ENCODE measurements at regions not wholly inside any gene's neighbourhood (a gene's known extent, or its start where the extent isn't known, plus 50 kb on each side); places are given as distances from the start of the nearest gene placed in this dataset.

DNA sequence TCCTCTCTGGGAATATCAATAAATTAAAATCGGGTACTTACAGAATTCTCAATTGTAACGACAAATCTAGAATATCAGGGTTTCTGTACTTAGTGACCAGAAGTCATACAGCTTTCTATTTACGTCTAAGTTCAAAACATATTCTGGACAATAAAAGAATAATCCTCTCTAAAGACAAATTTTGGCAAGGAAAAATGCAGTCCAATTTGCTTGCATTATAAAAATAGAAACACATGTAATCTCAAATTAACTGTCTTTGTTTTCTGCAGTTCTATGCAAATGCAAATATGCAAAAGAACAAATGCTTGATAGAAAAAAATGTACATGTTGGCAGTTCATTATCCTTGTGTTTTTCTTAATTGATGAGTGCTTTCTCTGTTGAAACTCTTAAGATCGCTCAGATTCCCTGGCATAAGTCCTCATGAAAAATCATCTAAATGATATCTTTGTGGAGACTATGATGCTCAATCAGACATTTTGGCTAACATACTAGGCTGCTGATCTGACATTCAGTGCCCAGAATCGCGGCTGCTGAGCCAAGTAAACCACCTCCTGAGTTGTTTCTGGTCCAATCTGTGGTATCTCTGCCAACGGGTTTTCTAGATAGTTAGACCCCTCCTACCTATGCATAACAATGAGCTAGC is 990.1 kb upstream of the C9orf72 start:
- H3K4me2 ChIP-seq (ENCODE audit: low read depth, low read length, poor library complexity, severe bottlenecking) = no peak overlapping the region
- no peaks in the 10 kb centered on the region for H3K4me1 ChIP-seq (ENCODE audit: insufficient read depth, low read length, poor library complexity, severe bottlenecking)
- H4K20me1 ChIP-seq (ENCODE audit: insufficient read depth, low read length, poor library complexity, severe bottlenecking) = no peaks in the 10 kb centered on the region
- H3K27me3 ChIP-seq (ENCODE audit: insufficient read depth, low read length, poor library complexity, severe bottlenecking) = no peaks in the 10 kb centered on the region
- no peak for TF ChIP-seq EZH2phosphoT487 (IDR thresholded peaks at IDR 0.05; ENCODE audit: borderline replicate concordance)
- TF ChIP-seq, protein P1, sequence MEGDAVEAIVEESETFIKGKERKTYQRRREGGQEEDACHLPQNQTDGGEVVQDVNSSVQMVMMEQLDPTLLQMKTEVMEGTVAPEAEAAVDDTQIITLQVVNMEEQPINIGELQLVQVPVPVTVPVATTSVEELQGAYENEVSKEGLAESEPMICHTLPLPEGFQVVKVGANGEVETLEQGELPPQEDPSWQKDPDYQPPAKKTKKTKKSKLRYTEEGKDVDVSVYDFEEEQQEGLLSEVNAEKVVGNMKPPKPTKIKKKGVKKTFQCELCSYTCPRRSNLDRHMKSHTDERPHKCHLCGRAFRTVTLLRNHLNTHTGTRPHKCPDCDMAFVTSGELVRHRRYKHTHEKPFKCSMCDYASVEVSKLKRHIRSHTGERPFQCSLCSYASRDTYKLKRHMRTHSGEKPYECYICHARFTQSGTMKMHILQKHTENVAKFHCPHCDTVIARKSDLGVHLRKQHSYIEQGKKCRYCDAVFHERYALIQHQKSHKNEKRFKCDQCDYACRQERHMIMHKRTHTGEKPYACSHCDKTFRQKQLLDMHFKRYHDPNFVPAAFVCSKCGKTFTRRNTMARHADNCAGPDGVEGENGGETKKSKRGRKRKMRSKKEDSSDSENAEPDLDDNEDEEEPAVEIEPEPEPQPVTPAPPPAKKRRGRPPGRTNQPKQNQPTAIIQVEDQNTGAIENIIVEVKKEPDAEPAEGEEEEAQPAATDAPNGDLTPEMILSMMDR (conservative IDR thresholded peaks at IDR 0.05; ENCODE audit: low read length) = no peak
- H3F3A ChIP-seq (ENCODE audit: low read depth) = no peaks in the 10 kb centered on the region
- no peaks in the 10 kb centered on the region for H3K79me2 ChIP-seq (ENCODE audit: insufficient read depth, low read length)
- no peak overlapping the region for H2AFZ ChIP-seq (ENCODE audit: low read length)
- no peak overlapping the region for H3K9ac ChIP-seq (ENCODE audit: low read depth, low read length, poor library complexity, severe bottlenecking)
- no peaks in the 10 kb centered on the region for H3K9me3 ChIP-seq (ENCODE audit: insufficient read depth, low read depth, low read length)
- H3K9me2 ChIP-seq (replicated peaks; ENCODE audit: low read depth, low read length) = no peaks in the 10 kb centered on the region; the same call in 1 of the 2 replicates
- no peaks in the 10 kb centered on the region for H3K36me3 ChIP-seq (ENCODE audit: insufficient read depth, low read length)
- H3K4me3 ChIP-seq (ENCODE audit: low read length, poor library complexity, severe bottlenecking) = no peak overlapping the region

DNA sequence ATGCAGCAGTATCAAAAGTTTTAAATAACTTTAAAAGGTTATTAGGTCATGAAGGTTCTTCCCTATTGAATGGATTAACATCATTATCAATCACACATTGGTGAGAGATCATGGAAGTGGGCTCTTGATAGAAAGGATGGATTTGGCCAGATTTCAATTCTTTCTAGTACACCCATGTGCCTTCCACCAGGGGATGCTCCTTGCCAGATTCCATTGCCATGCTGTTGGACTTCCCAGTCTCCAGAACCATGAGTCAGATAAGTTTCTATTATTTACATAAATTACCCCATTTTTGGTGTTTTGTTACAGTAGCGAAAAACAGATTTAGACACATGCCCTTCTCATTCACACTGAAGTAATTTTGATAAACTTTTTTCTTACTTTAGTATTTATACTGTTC is 1010.6 kb upstream of the C9orf72 start:
- Histone ChIP-seq H3K9me3 (ENCODE audit: insufficient read depth, low read depth, low read length) (no peaks in the 10 kb centered on the region), H3K36me3 (ENCODE audit: insufficient read depth, low read length) (no peaks in the 10 kb centered on the region), H2AFZ (ENCODE audit: low read length) (no peak overlapping the region), H3K4me2 (ENCODE audit: low read depth, low read length, poor library complexity, severe bottlenecking) (no peak overlapping the region), H3K9me2 (replicated peaks; ENCODE audit: low read depth, low read length) (no peaks in the 10 kb centered on the region), H3K4me1 (ENCODE audit: insufficient read depth, low read length, poor library complexity, severe bottlenecking) (no peaks in the 10 kb centered on the region), H3K9ac (ENCODE audit: low read depth, low read length, poor library complexity, severe bottlenecking) (no peak overlapping the region), H3K79me2 (ENCODE audit: insufficient read depth, low read length) (no peaks in the 10 kb centered on the region), H3K27me3 (ENCODE audit: insufficient read depth, low read length, poor library complexity, severe bottlenecking) (no peaks in the 10 kb centered on the region), H3F3A (ENCODE audit: low read depth) (no peaks in the 10 kb centered on the region), H3K4me3 (ENCODE audit: low read length, poor library complexity, severe bottlenecking) (no peak overlapping the region), H4K20me1 (ENCODE audit: insufficient read depth, low read length, poor library complexity, severe bottlenecking) (no peaks in the 10 kb centered on the region)
- TF ChIP-seq, protein P1 (conservative IDR thresholded peaks at IDR 0.05; ENCODE audit: low read length) = no peak

- H4K20me1 ChIP-seq (ENCODE audit: insufficient read depth, low read length, poor library complexity, severe bottlenecking) = no peaks in the 10 kb centered on the region
- H3K4me2 ChIP-seq (ENCODE audit: low read depth, low read length, poor library complexity, severe bottlenecking) = no peak overlapping the region
- no peaks in the 10 kb centered on the region for H3F3A ChIP-seq (ENCODE audit: low read depth)
- H3K27me3 ChIP-seq (ENCODE audit: insufficient read depth, low read length, poor library complexity, severe bottlenecking) = no peaks in the 10 kb centered on the region
- H3K79me2 ChIP-seq (ENCODE audit: insufficient read depth, low read length) = no peaks in the 10 kb centered on the region
- H3K36me3 ChIP-seq (ENCODE audit: insufficient read depth, low read length) = no peaks in the 10 kb centered on the region
- TF ChIP-seq, protein P1 (conservative IDR thresholded peaks at IDR 0.05; ENCODE audit: low read length) = no peak
- TF ChIP-seq EZH2phosphoT487 (IDR thresholded peaks at IDR 0.05; ENCODE audit: borderline replicate concordance) = no peak
- no peak overlapping the region for H3K9ac ChIP-seq (ENCODE audit: low read depth, low read length, poor library complexity, severe bottlenecking)
- no peaks in the 10 kb centered on the region for H3K4me1 ChIP-seq (ENCODE audit: insufficient read depth, low read length, poor library complexity, severe bottlenecking)
- no peaks in the 10 kb centered on the region for H3K9me2 ChIP-seq (replicated peaks; ENCODE audit: low read depth, low read length)
- H3K4me3 ChIP-seq (ENCODE audit: low read length, poor library complexity, severe bottlenecking) = no peak overlapping the region
- no peaks in the 10 kb centered on the region for H3K9me3 ChIP-seq (ENCODE audit: insufficient read depth, low read depth, low read length)
- H2AFZ ChIP-seq (ENCODE audit: low read length) = no peak overlapping the region
Observed at GRCh38 chr9:28584542-28584941, 1011.3 kb upstream of the C9orf72 start.

Data from Loucy (cell line).